H9 (cell line): ENCODE measurements at regions not wholly inside any gene's neighbourhood (a gene's known extent, or its start where the extent isn't known, plus 50 kb on each side); places are given as distances from the start of the nearest gene placed in this dataset.

Experiments
- DNase-seq: peaks from one replicate; pipeline ENCODE4 v3.0.0-alpha.2; 2017
- H2AFZ ChIP-seq: one replicate; pipeline ENCODE4 v1.6.1; 2013; ENCODE audit warnings: mild to moderate bottlenecking, low read length, control low read depth, moderate library complexity
- H2AK5ac ChIP-seq: 2 replicates; pipeline ENCODE4 v1.6.1; 2013; ENCODE audit warnings: low read length, control low read depth, mixed read lengths; ENCODE audit not compliant: insufficient read length
- H2BK120ac ChIP-seq: one replicate; pipeline ENCODE4 v1.6.1; 2013; ENCODE audit warnings: low read depth, mild to moderate bottlenecking, low read length, control low read depth, inconsistent platforms; ENCODE audit not compliant: poor library complexity, severe bottlenecking
- H2BK12ac ChIP-seq: 2 replicates; pipeline ENCODE4 v1.6.1; 2013; ENCODE audit warnings: low read length, control low read depth, mixed read lengths, low read depth; ENCODE audit not compliant: insufficient read length
- H2BK15ac ChIP-seq: 2 replicates; pipeline ENCODE4 v1.6.1; 2013; ENCODE audit warnings: low read depth, low read length, control low read depth
- H2BK20ac ChIP-seq: one replicate; pipeline ENCODE4 v1.6.1; 2013; ENCODE audit warnings: low read depth, mild to moderate bottlenecking, low read length, control low read depth, inconsistent platforms; ENCODE audit not compliant: poor library complexity, severe bottlenecking
- H2BK5ac ChIP-seq: 2 replicates; pipeline ENCODE4 v1.6.1; 2013; ENCODE audit warnings: low read length, control low read depth, mixed read lengths; ENCODE audit not compliant: insufficient read length
- H3K14ac ChIP-seq: 2 replicates; pipeline ENCODE4 v1.6.1; 2013; ENCODE audit warnings: low read length, control low read depth; ENCODE audit not compliant: insufficient read depth
- H3K18ac ChIP-seq: 2 replicates; pipeline ENCODE4 v1.6.1; 2013; ENCODE audit warnings: low read depth, mild to moderate bottlenecking, mixed read lengths, low read length, control low read depth; ENCODE audit not compliant: insufficient read length
- H3K23ac ChIP-seq: 2 replicates; pipeline ENCODE4 v1.6.1; 2013; ENCODE audit warnings: low read length, control low read depth, mixed read lengths, low read depth; ENCODE audit not compliant: insufficient read length
- H3K23me2 ChIP-seq: 2 replicates; pipeline ENCODE4 v1.6.1; 2013; ENCODE audit warnings: low read depth, mild to moderate bottlenecking, mixed read lengths, low read length, control low read depth; ENCODE audit not compliant: insufficient read length, poor library complexity, severe bottlenecking
- H3K27ac ChIP-seq: 2 replicates; pipeline ENCODE4 v1.5.1; 2013; ENCODE audit warnings: low read length, control low read depth, mixed read lengths, low read depth; ENCODE audit not compliant: insufficient read length
- H3K27me3 ChIP-seq: 2 replicates; pipeline ENCODE4 v1.6.1; 2013; ENCODE audit warnings: low read length, control low read depth, inconsistent platforms; ENCODE audit not compliant: insufficient read depth
- H3K4ac ChIP-seq: 2 replicates; pipeline ENCODE4 v1.6.1; 2013; ENCODE audit warnings: low read depth, mild to moderate bottlenecking, control low read depth, inconsistent platforms, low read length, moderate library complexity
- H3K4me1 ChIP-seq: 2 replicates; pipeline ENCODE4 v1.6.1; 2013; ENCODE audit warnings: low read length, control low read depth, inconsistent platforms; ENCODE audit not compliant: insufficient read depth
- H3K4me2 ChIP-seq: 2 replicates; pipeline ENCODE4 v1.6.1; 2013; ENCODE audit warnings: low read length, control low read depth, mixed read lengths; ENCODE audit not compliant: insufficient read length, insufficient read depth
- H3K56ac ChIP-seq: 2 replicates; pipeline ENCODE4 v1.6.1; 2013; ENCODE audit warnings: low read depth, mild to moderate bottlenecking, mixed read lengths, low read length, control low read depth; ENCODE audit not compliant: insufficient read length
- H3K79me1 ChIP-seq: 2 replicates; pipeline ENCODE4 v1.6.1; 2013; ENCODE audit warnings: low read depth, mild to moderate bottlenecking, moderate library complexity, low read length, control low read depth, inconsistent platforms; ENCODE audit not compliant: insufficient read depth, poor library complexity, severe bottlenecking
- H3K79me2 ChIP-seq: 2 replicates; pipeline ENCODE4 v1.6.1; 2013; ENCODE audit warnings: low read length, control low read depth, inconsistent platforms; ENCODE audit not compliant: insufficient read depth
- H3K9ac ChIP-seq: 2 replicates; pipeline ENCODE4 v1.6.1; 2013; ENCODE audit warnings: low read length, control low read depth, mixed read lengths; ENCODE audit not compliant: insufficient read length; ENCODE audit errors: extremely low read depth
- H3K9me3 ChIP-seq: one replicate; pipeline ENCODE4 v1.6.1; 2013; ENCODE audit warnings: low read depth, low read length, inconsistent platforms; ENCODE audit not compliant: control insufficient read depth
- H3T11ph ChIP-seq: one replicate; pipeline ENCODE4 v1.6.1; 2013; ENCODE audit warnings: mild to moderate bottlenecking, low read length, control low read depth, inconsistent platforms
- H4K20me1 ChIP-seq: one replicate; pipeline ENCODE4 v1.6.1; 2013; ENCODE audit not compliant: control insufficient read depth, insufficient read length, insufficient read depth
- H4K5ac ChIP-seq: 2 replicates; pipeline ENCODE4 v1.6.1; 2013; ENCODE audit warnings: low read depth, mild to moderate bottlenecking, mixed read lengths, low read length, control low read depth; ENCODE audit not compliant: insufficient read length
- H4K8ac ChIP-seq: replicated peaks from 2 replicates; pipeline ENCODE4 v1.6.1; 2013; ENCODE audit warnings: low read length, control low read depth, mixed read lengths, low read depth; ENCODE audit not compliant: insufficient read length
- H4K91ac ChIP-seq: 2 replicates; pipeline ENCODE4 v1.6.1; 2013; ENCODE audit warnings: low read depth, mild to moderate bottlenecking, moderate library complexity, mixed read lengths, low read length, control low read depth; ENCODE audit not compliant: insufficient read length
- H3K27ac Mint-ChIP-seq, 3 experiments: 2 replicates in 2 of 3; 3 replicates in 1 of 3; pipeline ENCODE4 v1.8.0; 2020 to 2021; ENCODE audit warnings: mixed read lengths in 3 of 3, mild to moderate bottlenecking in 1 of 3, moderate library complexity in 1 of 3
- H3K27me3 Mint-ChIP-seq: 2 replicates; pipeline ENCODE4 v1.8.0; 2021; ENCODE audit warnings: low read depth, mild to moderate bottlenecking, moderate library complexity, mixed read lengths
- H3K36me3 Mint-ChIP-seq, 3 experiments: 2 replicates in 2 of 3; 3 replicates in 1 of 3; pipeline ENCODE4 v1.8.0; 2020 to 2021; ENCODE audit warnings: low read depth in 3 of 3, mixed read lengths in 3 of 3; ENCODE audit not compliant: insufficient read depth in 1 of 3
- H3K4me1 Mint-ChIP-seq, 2 experiments: 2 replicates each; pipeline ENCODE4 v1.8.0; 2020; ENCODE audit warnings: mixed read lengths in 2 of 2
- H3K4me3 Mint-ChIP-seq, 2 experiments: 2 replicates in 1 of 2; 3 replicates in 1 of 2; pipeline ENCODE4 v1.8.0; 2020 to 2021; ENCODE audit warnings: mild to moderate bottlenecking in 2 of 2, mixed read lengths in 2 of 2, moderate library complexity in 1 of 2
- H3K9me3 Mint-ChIP-seq, 2 experiments: 2 replicates in 1 of 2; 3 replicates in 1 of 2; pipeline ENCODE4 v1.8.0; 2020; ENCODE audit warnings: mild to moderate bottlenecking in 2 of 2, mixed read lengths in 2 of 2, moderate library complexity in 1 of 2
- WGBS: extraction: QIAGEN DNeasy Blood & Tissue Kit; methylation state at CpG from one replicate; pipeline ENCODE4 v1.1.7; 2013; ENCODE audit warnings: missing lambda C conversion rate, low lambda C conversion rate, mixed read lengths; ENCODE audit not compliant: insufficient read length; ENCODE audit errors: extremely low coverage; 5-methylcytosine and 5-hydroxymethylcytosine counted together
- TF ChIP-seq, protein P1 (sequence below): fragments of 200-600 bp; sonication (generic); conservative IDR thresholded peaks from 3 replicates; pipeline ENCODE4 v1.8.0; 2021; ENCODE audit warnings: antibody characterized with exemption, mild to moderate bottlenecking

DNA sequence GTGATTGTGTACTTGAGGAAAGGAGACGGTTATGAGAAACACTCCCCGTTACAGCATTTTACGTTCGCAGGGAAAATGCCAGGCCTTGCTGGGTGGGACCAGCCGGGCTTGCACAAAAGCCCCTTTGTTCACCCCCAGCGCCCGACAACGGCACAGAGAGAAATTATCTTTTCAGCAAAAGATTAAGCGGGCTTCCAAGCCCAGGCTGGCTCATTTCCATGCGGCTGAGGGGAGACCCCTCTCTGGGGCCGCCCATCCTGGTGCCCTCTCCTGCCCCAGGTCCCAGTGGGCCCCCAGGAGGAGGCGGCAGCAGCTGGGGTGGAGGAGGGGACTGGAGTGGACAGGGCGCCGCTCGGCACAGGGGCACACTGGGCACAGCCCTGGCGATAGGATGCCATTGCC, 50.8 kb upstream of the NOTCH1 start:
- Histone ChIP-seq H3K4me2 (no peak overlapping the region), H2AK5ac (no peak overlapping the region), H3K79me2 (no peaks in the 10 kb centered on the region), H3K56ac (no peak overlapping the region), H4K91ac (no peak overlapping the region), H2AFZ (no peak overlapping the region), H2BK20ac (no peak overlapping the region), H3K9me3 (no peaks in the 10 kb centered on the region), H3K18ac (no peak overlapping the region), H3K4ac (no peak overlapping the region), H4K5ac (no peak overlapping the region), H3K14ac (no peak overlapping the region; the same call in 1 of the 2 replicates), H2BK12ac (no peak overlapping the region), H3T11ph (no peak overlapping the region), H4K20me1 (no peaks in the 10 kb centered on the region), H2BK120ac (no peak overlapping the region), H3K27ac (no peak overlapping the region), H3K23me2 (no peaks in the 10 kb centered on the region), H3K9ac (no peak overlapping the region), H3K4me1 (no peaks in the 10 kb centered on the region), H3K27me3 (no peaks in the 10 kb centered on the region), H2BK15ac (no peak overlapping the region), H3K23ac (no peak overlapping the region), H2BK5ac (no peak overlapping the region), H4K8ac (no peak overlapping the region), H3K79me1 (no peaks in the 10 kb centered on the region)
- Mint-ChIP-seq H3K27ac (no peak overlapping the region; a peak in 1 of 7 replicates), H3K4me1 (peaks cover 8 to 24% of the 10 kb centered on the region in 2 experiments; a peak in 3 of 4 replicates), H3K27me3 (peaks cover 2% of the 10 kb centered on the region; the same call in 1 of the 2 replicates), H3K9me3 (peaks cover 1 to 13% of the 10 kb centered on the region in 2 experiments; a peak in 4 of 5 replicates), H3K36me3 (peaks cover 0 to 7% (median 0%) of the 10 kb centered on the region in 3 experiments; a peak in 1 of 7 replicates), H3K4me3 (no peak overlapping the region)
- TF ChIP-seq, protein P1, sequence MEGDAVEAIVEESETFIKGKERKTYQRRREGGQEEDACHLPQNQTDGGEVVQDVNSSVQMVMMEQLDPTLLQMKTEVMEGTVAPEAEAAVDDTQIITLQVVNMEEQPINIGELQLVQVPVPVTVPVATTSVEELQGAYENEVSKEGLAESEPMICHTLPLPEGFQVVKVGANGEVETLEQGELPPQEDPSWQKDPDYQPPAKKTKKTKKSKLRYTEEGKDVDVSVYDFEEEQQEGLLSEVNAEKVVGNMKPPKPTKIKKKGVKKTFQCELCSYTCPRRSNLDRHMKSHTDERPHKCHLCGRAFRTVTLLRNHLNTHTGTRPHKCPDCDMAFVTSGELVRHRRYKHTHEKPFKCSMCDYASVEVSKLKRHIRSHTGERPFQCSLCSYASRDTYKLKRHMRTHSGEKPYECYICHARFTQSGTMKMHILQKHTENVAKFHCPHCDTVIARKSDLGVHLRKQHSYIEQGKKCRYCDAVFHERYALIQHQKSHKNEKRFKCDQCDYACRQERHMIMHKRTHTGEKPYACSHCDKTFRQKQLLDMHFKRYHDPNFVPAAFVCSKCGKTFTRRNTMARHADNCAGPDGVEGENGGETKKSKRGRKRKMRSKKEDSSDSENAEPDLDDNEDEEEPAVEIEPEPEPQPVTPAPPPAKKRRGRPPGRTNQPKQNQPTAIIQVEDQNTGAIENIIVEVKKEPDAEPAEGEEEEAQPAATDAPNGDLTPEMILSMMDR: no peak
- no peak for DNase-seq
- WGBS: no CpG with 5 or more reads among the region's 16 CpGs
